ENCODE measurements at regions not wholly inside any gene's neighbourhood (a gene's known extent, or its start where the extent isn't known, plus 50 kb on each side); places are given as distances from the start of the nearest gene placed in this dataset.

DNA sequence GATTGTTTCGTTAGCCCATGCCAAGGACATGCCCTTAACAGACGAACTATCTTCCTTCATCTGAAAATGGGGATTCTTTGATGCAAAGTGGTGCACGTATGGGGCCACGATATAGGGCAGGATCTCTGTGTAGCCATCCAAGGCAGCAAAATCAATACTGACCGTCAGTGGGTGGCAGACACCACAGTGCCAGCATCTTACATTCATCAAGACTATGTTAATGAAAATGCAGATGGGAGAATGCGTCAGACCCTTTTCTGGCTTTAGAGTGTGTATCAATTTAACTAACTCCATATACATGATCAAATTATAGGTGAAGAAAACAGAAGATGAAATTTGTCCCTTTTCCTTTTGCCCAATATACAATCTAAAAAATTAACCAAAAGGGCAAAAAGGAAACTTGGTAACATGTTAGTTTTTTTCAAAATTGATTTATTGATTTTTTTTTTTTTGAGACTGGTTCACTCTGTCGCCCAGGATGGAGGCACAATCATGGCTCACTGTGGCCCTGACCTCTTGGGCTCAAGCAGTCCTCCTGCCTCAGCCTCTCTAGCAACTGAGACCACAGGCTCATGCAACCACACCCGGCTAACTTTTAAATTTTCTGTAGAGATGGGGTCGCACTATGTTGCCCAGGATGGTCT, 169.2 kb upstream of the SPRY4 start:
- H3K4me3 Mint-ChIP-seq = no peak overlapping the region
- no peaks in the 10 kb centered on the region for H3K9me3 Mint-ChIP-seq

DNA sequence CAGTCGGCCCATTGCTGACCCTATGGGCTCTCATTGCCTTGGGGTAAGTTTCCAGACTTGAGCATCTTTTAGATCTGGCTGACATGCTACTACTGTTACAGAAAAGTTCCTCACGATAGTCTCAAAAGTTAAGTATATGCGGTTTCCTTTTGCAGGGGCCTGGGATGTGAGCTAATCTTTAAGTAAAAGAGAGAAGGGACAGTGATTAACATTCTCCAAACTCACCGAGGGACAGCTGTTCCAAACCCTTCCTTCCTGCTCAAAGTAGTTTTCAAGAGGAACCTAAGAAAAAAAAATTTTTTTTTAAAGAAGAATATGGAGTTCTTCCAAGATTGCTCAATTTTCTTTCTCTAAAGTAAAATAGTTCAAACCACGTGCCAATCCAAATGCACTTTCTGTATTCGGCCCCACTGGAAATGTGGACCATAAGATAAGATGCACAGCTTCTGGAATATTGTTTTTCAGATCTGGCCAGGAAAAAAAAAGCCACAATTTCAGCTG, 168.0 kb upstream of the SPRY4 start:
- Histone ChIP-seq H4K20me1 (ENCODE audit: insufficient read depth, low read length) (no peaks in the 10 kb centered on the region), H3K27ac (ENCODE audit: low read depth in 1 of 2, low read length in 2 of 2) (no peak overlapping the region), H3K9me3 (replicated peaks in 1 of 2; ENCODE audit: control insufficient read depth in 1 of 2, insufficient read depth in 1 of 2, low read length in 2 of 2) (no peaks in the 10 kb centered on the region), H3K4me2 (replicated peaks; ENCODE audit: extremely low read depth, low read length, poor library complexity, severe bottlenecking) (no peak overlapping the region), H3K79me2 (ENCODE audit: insufficient read depth, low read length) (no peaks in the 10 kb centered on the region), H3K36me3 (replicated peaks in 1 of 2; ENCODE audit: control insufficient read depth in 1 of 2, insufficient read depth in 2 of 2, low read length in 2 of 2) (no peaks in the 10 kb centered on the region), H3K4me3 (replicated peaks in 1 of 3; ENCODE audit: low read depth in 2 of 3, low read length in 3 of 3) (no peak overlapping the region), H3K4me1 (ENCODE audit: control insufficient read depth in 1 of 2, insufficient read depth in 2 of 2, low read length in 2 of 2) (peaks cover 0 to 3% of the 10 kb centered on the region in 2 donors), H3K27me3 (ENCODE audit: control insufficient read depth in 2 of 2, insufficient read depth in 2 of 2, low read length in 2 of 2) (no peaks in the 10 kb centered on the region), H2AFZ (ENCODE audit: insufficient read depth, low read depth, low read length, poor library complexity, severe bottlenecking) (no peak overlapping the region), H3K9ac (ENCODE audit: insufficient read depth, low read length, poor library complexity, severe bottlenecking) (no peak overlapping the region)
- Mint-ChIP-seq H3K9me3 (no peaks in the 10 kb centered on the region), H3K36me3 (no peaks in the 10 kb centered on the region), H3K4me1 (peaks cover 4% of the 10 kb centered on the region), H3K4me3 (no peak overlapping the region), H3K27me3 (ENCODE audit: low read depth in 3 of 3) (peaks cover 5 to 10% (median 8%) of the 10 kb centered on the region in 3 donors), H3K27ac (no peak overlapping the region)
- no CpG with 5 or more reads among the region's 6 CpGs for WGBS (ENCODE audit: insufficient coverage)
- intact Hi-C loops (cut with micrococcal nuclease) = no loop called here
- TF ChIP-seq, protein P1, sequence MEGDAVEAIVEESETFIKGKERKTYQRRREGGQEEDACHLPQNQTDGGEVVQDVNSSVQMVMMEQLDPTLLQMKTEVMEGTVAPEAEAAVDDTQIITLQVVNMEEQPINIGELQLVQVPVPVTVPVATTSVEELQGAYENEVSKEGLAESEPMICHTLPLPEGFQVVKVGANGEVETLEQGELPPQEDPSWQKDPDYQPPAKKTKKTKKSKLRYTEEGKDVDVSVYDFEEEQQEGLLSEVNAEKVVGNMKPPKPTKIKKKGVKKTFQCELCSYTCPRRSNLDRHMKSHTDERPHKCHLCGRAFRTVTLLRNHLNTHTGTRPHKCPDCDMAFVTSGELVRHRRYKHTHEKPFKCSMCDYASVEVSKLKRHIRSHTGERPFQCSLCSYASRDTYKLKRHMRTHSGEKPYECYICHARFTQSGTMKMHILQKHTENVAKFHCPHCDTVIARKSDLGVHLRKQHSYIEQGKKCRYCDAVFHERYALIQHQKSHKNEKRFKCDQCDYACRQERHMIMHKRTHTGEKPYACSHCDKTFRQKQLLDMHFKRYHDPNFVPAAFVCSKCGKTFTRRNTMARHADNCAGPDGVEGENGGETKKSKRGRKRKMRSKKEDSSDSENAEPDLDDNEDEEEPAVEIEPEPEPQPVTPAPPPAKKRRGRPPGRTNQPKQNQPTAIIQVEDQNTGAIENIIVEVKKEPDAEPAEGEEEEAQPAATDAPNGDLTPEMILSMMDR (IDR thresholded peaks at IDR 0.05) = no peak
- DNase-seq = no peak

More for the DNA sequence above, 169.2 kb upstream of the SPRY4 start:
- Histone ChIP-seq H3K79me2 (ENCODE audit: insufficient read depth, low read length) (no peaks in the 10 kb centered on the region), H3K4me2 (replicated peaks; ENCODE audit: extremely low read depth, low read length, poor library complexity, severe bottlenecking) (no peak overlapping the region), H3K9ac (ENCODE audit: insufficient read depth, low read length, poor library complexity, severe bottlenecking) (no peak overlapping the region), H4K20me1 (ENCODE audit: insufficient read depth, low read length) (no peaks in the 10 kb centered on the region), H3K4me3 (replicated peaks in 1 of 3; ENCODE audit: low read depth in 2 of 3, low read length in 3 of 3) (no peak overlapping the region), H3K27me3 (ENCODE audit: control insufficient read depth in 2 of 2, insufficient read depth in 2 of 2, low read length in 2 of 2) (no peaks in the 10 kb centered on the region), H3K36me3 (replicated peaks in 1 of 2; ENCODE audit: control insufficient read depth in 1 of 2, insufficient read depth in 2 of 2, low read length in 2 of 2) (no peaks in the 10 kb centered on the region), H3K4me1 (ENCODE audit: control insufficient read depth in 1 of 2, insufficient read depth in 2 of 2, low read length in 2 of 2) (peaks cover 0 to 3% of the 10 kb centered on the region in 2 donors), H3K9me3 (replicated peaks in 1 of 2; ENCODE audit: control insufficient read depth in 1 of 2, insufficient read depth in 1 of 2, low read length in 2 of 2) (no peaks in the 10 kb centered on the region), H3K27ac (ENCODE audit: low read depth in 1 of 2, low read length in 2 of 2) (no peak overlapping the region), H2AFZ (ENCODE audit: insufficient read depth, low read depth, low read length, poor library complexity, severe bottlenecking) (no peak overlapping the region)
- DNase-seq = no peak
- no peaks in the 10 kb centered on the region for H3K36me3 Mint-ChIP-seq
- H3K27ac Mint-ChIP-seq = no peak overlapping the region
- WGBS (ENCODE audit: insufficient coverage) = 79% methylated on average over 2 of the region's 9 CpGs
- H3K4me1 Mint-ChIP-seq = peaks cover 4% of the 10 kb centered on the region
- intact Hi-C loops (cut with micrococcal nuclease) = no loop called here
- peaks cover 8 to 10% (median 8%) of the 10 kb centered on the region in 3 donors for H3K27me3 Mint-ChIP-seq (ENCODE audit: low read depth in 3 of 3)
- TF ChIP-seq, protein P1 (IDR thresholded peaks at IDR 0.05) = no peak

Measured in CD14-positive monocyte (primary cell).